ENCODE measurements at regions not wholly inside any gene's neighbourhood (a gene's known extent, or its start where the extent isn't known, plus 50 kb on each side); places are given as distances from the start of the nearest gene placed in this dataset.
A peak's percentile ranks its signal among the peaks of the same experiment; 100 is the strongest.

- DNase-seq = no peak
These were observed 189.3 kb downstream of the IPO8 start for GRCh38 chr12:30506411-30506810.

GRCh38 chr12:30501718-30502117 is 194.0 kb downstream of the IPO8 start:
- no peak for DNase-seq

GRCh38 chr12:30500532-30500931 is 195.1 kb downstream of the IPO8 start:
- no peak for DNase-seq

DNA sequence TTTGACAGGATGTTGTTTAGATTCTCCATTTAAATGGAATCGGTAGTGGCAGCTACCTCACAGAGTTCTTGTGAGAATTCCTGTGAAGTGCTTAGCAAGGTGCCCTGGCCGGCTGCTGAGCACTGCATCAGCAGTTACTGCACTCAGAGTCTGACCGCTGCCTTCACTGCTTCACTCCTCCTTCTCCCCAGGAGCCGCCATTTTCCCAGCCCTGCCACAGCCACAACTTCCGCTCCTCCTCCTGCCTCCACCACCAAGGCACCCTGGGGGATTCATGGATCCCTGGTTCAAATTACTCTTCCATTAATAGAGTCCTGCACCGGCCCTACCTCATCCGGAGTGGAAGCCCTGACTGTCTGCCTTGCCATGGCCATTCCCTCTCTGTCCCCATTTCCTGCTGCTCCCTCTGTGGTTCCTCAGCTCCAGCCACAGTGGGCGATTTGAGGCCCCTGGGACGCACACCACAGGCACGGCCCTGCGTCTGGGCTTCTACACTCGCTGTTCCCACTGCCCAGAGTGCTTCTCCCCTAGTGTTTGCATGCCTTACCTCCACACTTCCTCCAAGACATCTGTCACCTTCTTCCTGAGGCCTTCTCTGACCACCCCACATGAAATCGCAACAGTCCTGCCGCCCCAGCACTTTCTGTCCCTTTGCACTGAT is 210.3 kb downstream of the IPO8 start:
- DNase-seq = no peak

DNA sequence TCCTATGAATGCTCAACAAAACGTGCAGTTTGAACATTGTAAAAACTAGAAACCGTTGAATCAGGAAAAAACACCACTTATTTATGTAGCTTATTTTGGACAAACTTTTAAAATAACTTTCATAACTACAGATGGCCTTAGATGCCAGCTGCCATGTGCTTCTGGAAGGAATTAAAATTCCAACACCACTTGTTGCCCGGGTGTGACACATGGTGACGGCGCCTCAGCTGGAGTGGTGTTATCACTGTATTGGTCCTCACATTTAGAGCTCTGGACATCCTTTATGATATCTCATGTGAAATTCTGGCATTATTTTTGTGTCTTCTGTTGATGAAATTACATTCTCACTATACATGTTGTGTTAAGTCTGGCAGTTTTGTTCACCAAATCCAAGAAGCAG is 211.0 kb downstream of the IPO8 start:
- no peak for DNase-seq

DNA sequence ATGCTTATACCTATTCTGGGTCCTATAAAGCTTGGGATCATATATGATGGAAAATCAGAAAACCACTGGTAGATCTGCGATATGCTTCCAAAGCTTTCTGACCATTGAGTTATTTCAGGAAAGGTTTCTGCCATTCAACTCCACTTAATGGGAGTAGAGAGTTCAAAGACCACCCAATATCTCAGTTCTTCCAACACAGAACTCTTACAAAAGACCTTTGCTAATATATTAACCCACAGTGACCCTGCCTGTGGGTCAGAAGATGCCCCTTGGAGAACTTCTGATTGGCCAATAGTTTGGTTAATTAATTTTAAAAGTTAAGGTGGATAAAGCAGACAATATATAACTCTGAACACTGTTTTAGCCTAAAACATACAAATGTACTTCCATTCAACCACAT is 213.0 kb downstream of the IPO8 start:
- no peak for DNase-seq

DNA sequence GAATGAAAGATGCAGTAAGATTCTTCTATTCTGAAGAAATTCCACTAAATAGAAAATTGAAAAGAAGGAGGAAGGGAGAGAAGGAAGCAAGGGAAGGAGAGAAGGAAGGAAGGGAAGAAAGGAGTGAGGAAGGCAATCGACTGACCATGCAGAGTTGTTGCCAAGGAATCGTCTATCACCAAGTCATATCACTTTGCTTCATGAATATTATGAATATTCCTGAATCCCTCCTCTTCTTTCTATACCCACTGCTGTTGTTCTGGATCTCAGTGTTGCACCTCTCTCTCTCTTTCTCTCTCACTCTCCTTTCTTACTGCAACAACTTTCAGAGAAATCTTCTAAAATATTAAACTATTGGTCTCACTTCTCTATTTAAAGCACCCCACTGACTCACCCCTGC is 222.4 kb downstream of the IPO8 start:
- no peak for DNase-seq

- DNase-seq = no peak
These were observed 229.5 kb downstream of the IPO8 start for GRCh38 chr12:30466093-30466585.

DNA sequence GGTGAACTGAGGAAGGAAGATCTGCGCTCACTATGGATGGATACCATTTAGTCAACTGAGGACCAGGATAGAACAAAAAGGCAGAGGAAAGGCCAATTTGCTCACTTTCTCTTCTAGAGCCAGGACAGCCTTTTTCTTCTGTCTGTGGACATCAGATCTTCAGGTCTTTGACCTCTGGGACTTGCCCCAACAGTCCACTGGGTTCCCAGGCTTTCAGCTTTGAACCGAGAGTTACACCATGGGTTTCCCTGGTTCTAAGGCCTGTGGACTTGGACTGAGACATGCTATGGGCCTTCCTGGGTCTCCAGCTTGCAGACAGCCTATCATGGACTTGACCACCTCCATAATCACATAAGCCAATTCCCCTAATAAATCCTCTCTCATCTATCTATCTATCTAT is 232.0 kb downstream of the IPO8 start:
- DNase-seq = no peak

- no peak for DNase-seq
These were observed 233.4 kb downstream of the IPO8 start for GRCh38 chr12:30462249-30462648.

DNA sequence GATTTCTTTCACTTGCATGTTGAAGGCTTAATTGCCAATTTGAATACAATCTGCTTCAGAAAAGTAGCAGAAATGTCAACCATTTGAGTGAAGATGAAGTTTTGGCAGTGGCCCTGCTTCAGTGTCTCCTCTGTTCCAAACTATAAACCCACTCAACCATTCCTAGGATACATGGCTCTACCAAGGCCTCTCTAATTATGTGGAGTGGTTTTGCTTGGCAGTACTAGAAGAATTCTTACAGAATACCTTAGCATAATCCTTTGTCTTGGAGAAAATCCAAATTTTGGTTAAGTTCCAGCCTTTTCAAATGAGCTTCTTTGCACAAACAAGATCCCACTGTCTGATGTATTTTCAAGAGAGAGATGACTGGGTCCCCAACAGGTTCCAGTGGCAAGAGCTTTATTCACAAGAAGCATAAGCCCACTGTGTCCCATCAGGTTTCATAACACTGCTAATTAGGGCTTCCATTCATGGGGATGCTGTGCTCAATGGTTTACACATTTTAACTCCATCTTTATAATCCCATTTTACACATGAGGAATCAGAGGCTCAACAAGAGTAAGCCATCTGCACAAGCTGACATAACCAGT is 234.5 kb downstream of the IPO8 start:
- DNase-seq = no peak

DNA sequence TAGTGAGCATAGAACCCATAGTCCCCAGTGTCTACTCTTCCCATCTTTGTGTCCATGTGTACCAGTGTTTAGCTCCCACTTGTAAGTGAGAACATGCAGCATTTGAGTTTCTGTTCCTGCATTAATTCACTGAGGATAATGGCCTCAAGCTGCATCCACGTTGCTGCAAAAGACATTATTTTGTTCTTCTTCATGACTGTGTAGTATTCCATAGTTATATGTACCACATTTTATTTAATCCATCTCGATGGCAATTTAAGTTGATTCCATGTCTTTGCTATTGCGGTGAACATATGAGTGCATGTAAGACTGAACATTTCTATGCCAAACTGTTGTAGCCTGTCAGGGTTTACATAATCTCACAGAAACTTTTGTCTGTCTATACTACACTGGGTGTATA is 237.2 kb downstream of the IPO8 start:
- no peak for DNase-seq

DNA sequence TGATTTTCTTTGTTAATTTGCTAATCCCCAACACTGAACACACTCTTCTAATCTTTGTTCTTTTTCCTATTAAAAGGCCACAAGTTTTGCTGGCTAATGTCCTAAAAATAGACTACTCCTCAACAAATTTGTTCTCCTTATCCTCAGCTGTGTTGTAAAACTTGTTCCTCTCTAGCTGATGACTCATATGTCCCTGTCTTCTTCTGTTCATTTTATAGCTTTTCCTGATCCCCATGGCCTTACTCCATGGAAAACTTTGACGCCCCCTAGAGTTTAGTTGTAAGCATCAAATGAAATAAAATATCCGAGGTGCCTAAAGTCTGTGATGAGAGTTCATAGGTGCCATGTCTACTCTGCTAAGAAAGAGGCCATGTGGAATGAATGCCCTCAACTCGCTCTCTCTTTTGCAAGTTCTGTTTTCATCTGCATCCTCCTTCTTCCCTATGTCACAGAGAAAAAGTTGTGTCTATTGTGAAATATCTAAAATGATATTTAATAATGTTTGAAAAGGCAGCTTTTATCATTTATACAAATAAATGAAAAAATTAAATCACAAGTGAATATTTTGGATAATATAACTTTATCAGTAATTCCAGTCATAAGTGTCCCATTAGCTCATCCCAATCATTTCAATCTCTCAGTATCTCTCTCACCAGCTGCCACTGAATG is 237.9 kb downstream of the IPO8 start:
- DNase-seq = peak in 1 of 2 experiments; percentile 12

DNA sequence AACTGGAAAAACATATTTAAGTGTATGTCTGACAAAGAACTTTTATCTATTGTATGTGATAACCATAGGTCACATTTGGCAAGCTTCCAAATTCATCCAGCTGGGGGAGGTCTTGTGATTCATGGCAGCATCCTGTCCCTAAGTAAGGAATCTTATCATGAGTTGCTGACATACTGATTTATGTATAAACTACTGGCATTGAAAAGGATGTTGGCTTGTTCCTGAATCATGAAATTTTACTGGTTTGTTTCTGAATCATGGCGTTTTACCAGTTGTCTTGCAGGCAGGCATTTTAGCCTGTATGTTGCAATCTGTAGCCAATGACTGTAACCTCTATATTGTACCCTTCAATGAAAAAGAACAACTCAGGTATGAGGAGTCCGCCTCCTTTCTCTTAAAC is 244.8 kb downstream of the IPO8 start:
- no peak for DNase-seq

GRCh38 chr12:30450226-30450625 is 245.4 kb downstream of the IPO8 start:
- DNase-seq = no peak

- no peak for DNase-seq
These were observed 247.6 kb downstream of the IPO8 start for GRCh38 chr12:30448038-30448437.

DNA sequence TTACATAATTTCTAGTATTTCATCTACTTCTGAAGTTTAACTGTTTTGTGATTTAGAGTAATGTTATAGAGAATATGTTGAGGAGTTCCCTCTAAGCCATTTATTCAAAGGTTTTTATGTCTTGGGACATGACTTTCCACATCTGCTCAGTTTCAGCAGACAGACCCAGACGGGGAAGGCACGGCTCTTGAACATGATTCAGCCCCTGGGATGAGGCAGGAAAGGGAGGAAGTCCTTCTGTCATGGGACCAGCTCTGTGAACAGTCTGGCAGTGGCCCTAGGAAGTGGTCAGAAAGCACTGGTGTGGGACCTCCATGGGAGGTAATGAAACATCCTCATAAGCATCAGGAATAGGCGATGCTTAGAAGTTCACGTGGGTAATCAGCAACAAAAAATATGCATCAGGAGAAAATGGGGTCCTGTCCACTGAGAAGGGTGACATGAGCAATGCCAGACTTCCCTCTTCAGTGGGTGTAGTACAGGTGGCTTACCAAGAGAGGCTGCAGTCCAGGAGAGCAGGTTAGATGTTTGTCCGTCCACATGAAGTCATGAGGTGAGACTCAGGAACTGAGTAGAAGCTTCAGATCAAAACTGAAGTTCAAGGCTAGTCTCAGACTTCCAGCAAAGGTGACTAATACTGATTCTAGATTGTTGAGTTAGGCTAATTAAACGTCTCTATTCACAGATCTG is 248.5 kb downstream of the IPO8 start:
- no peak for DNase-seq

DNA sequence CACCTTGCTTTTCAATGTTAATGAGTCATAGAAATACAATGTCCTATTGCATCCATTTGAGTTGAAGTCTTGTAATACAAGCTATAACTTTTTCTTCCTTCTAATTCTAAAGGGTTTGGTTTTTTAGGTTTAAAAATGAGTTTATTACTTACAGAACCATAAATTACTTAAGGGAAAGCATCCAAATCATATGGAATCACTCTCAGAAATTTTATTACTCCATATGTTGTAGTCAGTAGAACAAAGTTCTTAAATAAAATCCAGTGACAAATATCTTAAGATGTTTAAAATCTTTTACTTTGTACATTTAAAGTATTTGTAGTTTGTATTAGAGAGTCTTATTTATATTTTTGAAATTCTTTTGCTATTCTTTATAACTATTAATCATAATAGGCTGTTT is 253.2 kb downstream of the IPO8 start:
- DNase-seq = no peak

DNA sequence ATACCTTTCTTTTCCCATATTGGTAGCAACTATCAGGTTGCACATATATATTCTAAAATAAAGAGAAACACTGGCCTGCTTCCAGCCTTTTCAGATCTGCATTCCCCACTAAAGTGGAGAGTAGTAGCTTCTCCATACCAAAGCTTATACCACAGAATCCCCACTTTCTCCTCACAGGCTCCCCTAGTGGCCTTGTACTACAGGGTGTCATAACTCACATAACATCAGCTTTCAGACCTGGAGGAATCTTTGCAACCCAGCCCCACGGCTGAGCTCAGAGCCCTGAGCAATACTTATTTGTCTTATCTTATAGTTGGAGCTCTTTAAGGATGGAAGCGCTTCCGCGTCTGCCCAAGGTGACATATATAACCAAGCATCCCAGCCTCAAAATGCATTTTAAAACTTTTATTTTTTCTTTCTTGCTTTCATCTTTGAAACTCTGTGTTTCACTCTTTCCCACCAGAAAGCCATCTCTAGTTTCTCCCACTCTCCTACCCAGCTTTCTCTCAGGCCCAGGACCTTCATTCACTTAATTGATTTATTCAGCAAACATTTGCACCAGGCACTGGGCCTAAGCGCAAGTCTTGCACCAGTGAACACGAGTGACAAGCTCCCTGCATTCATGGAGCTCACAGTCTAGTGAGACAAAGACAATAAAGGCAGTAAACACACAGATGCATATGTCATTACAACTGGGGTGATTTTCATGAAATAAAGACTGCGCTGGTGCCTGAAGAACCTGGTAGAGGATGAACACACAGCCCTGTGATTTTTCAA is 254.7 kb downstream of the IPO8 start:
- peak in 1 of 2 experiments; percentile 8 for DNase-seq

DNA sequence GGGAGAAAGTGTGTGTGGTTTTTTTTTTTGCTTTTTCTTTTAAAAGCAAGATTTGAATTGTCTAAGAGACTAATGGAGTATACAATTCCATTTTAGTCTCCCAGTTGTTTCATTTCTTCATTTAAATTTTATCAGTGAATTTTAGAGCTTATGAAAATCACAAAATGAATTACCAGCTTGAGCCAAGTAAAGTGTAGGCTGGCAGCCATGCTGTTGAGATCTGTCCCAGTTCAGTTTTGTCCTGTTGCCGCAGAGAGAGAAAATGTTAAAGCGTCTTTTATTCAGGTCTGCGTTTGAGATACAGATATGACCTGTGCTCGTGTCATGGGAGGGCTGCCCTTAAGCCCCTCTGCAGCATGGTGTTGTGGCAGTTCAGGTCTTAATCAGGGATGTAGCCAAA is 256.5 kb downstream of the IPO8 start:
- no peak for DNase-seq

- DNase-seq = no peak
These were observed 257.0 kb downstream of the IPO8 start for GRCh38 chr12:30438601-30439041.

GRCh38 chr12:30437616-30438015 is 258.1 kb downstream of the IPO8 start:
- no peak for DNase-seq

DNA sequence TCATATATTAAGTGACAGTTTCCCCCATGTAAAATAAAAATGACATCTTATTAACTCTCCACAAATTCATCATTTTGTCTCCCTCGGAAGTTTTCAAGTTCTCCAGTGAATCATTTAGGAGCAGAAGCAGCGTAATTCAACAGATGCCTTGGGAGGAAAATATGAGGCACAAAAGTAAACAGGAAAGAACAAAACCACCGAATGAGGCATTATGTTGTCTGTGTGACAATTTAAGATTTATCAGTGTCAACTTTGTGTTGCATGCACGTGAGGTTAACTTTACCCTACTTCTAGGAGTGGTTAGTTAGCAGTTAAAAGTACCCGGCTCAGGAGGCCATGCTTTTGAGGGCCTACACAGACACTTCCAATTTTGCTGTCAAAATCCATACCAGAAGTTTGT is 258.6 kb downstream of the IPO8 start:
- DNase-seq = no peak

Data from NCI-H1930 (cell line).